Stimulated activated CD8-positive, alpha-beta memory T cell treated with anti-CD3 and anti-CD28 coated beads, Interleukin-7, amount 100 ng/mL, for 48 hours (primary cell): ENCODE measurements at regions not wholly inside any gene's neighbourhood (a gene's known extent, or its start where the extent isn't known, plus 50 kb on each side); places are given as distances from the start of the nearest gene placed in this dataset.

Source experiments
- DNase-seq, 2 donors: peaks; one replicate each; pipeline ENCODE4 v3.0.0-alpha.2; 2020; ENCODE audit warnings: low read depth in 1 of 2; ENCODE audit errors: extremely low read depth in 1 of 2

GRCh38 chr18:37734406-37734805 is 168.8 kb upstream of the CELF4 start:
- DNase-seq = no peak

- no peak for DNase-seq
Measured at GRCh38 chr18:37729716-37730115, 164.1 kb upstream of the CELF4 start.

GRCh38 chr18:37724206-37724605 is 158.6 kb upstream of the CELF4 start:
- no peak for DNase-seq

- no peak for DNase-seq
Measured at GRCh38 chr18:37721544-37722522, 156.2 kb upstream of the CELF4 start.

- DNase-seq = no peak
Measured at GRCh38 chr18:37720663-37721062, 155.1 kb upstream of the CELF4 start.

GRCh38 chr18:37717656-37718055 is 152.1 kb upstream of the CELF4 start:
- DNase-seq = no peak

GRCh38 chr18:37717098-37717497 is 151.5 kb upstream of the CELF4 start:
- DNase-seq = no peak

GRCh38 chr18:37716106-37716735 is 150.6 kb upstream of the CELF4 start:
- DNase-seq = no peak

GRCh38 chr18:37714691-37715090 is 149.1 kb upstream of the CELF4 start:
- DNase-seq = no peak

GRCh38 chr18:37712776-37713175 is 147.2 kb upstream of the CELF4 start:
- DNase-seq = no peak

GRCh38 chr18:37711766-37712505 is 146.3 kb upstream of the CELF4 start:
- no peak for DNase-seq

GRCh38 chr18:37710726-37711125 is 145.1 kb upstream of the CELF4 start:
- no peak for DNase-seq

- no peak for DNase-seq
Measured at GRCh38 chr18:37709740-37710139, 144.1 kb upstream of the CELF4 start.

- no peak for DNase-seq
Measured at GRCh38 chr18:37705016-37705415, 139.4 kb upstream of the CELF4 start.

GRCh38 chr18:37702841-37703240 is 137.2 kb upstream of the CELF4 start:
- DNase-seq = no peak

GRCh38 chr18:37701967-37702366 is 136.4 kb upstream of the CELF4 start:
- no peak for DNase-seq

- no peak for DNase-seq
Measured at GRCh38 chr18:37698508-37699040, 133.0 kb upstream of the CELF4 start.

GRCh38 chr18:37694516-37694915 is 128.9 kb upstream of the CELF4 start:
- no peak for DNase-seq

- no peak for DNase-seq
Measured at GRCh38 chr18:37691162-37691561, 125.6 kb upstream of the CELF4 start.

GRCh38 chr18:37689841-37690240 is 124.2 kb upstream of the CELF4 start:
- no peak for DNase-seq

- DNase-seq = no peak
Measured at GRCh38 chr18:37684590-37684989, 119.0 kb upstream of the CELF4 start.
